ENCODE measurements at regions not wholly inside any gene's neighbourhood (a gene's known extent, or its start where the extent isn't known, plus 50 kb on each side); places are given as distances from the start of the nearest gene placed in this dataset.

- H3K9me3 ChIP-seq (replicated peaks in 1 of 11): peaks cover 13 to 31% (median 21%) of the 10 kb centered on the region in 11 experiments
Observed at GRCh38 chr1:93746021-93746812, 64.6 kb upstream of the BCAR3 start.

GRCh38 chr1:93744299-93744988, 62.8 kb upstream of the BCAR3 start:
- Histone ChIP-seq H3K9ac (no peak overlapping the region), H3K36me3 (peaks cover 0 to 4% (median 0%) of the 10 kb centered on the region in 11 experiments; a peak in 1 of 22 replicates), H3K27ac (no peak overlapping the region), H4K20me1 (no peaks in the 10 kb centered on the region), H3K4me2 (peak overlapping the region in 7 of 11 experiments; percentile 6 to 37 (median 25); a peak in 11 of 22 replicates), H3K4me3 (no peak overlapping the region), H3K27me3 (no peaks in the 10 kb centered on the region), H3K9me3 (replicated peaks in 1 of 11) (peaks cover 13 to 31% (median 21%) of the 10 kb centered on the region in 11 experiments), H3K4me1 (peaks cover 5 to 52% (median 36%) of the 10 kb centered on the region in 10 experiments; a peak in 17 of 20 replicates)
- TF ChIP-seq Cebpa-rat (IDR thresholded peaks at IDR 0.05): no peak

More at GRCh38 chr1:93746021-93746812, 64.6 kb upstream of the BCAR3 start:
- Histone ChIP-seq H3K9ac (no peak overlapping the region), H3K36me3 (peaks cover 0 to 4% (median 0%) of the 10 kb centered on the region in 11 experiments; a peak in 1 of 22 replicates), H3K27ac (no peak overlapping the region), H3K4me2 (no peak overlapping the region), H3K4me3 (no peak overlapping the region), H4K20me1 (no peaks in the 10 kb centered on the region), H3K27me3 (no peaks in the 10 kb centered on the region), H3K4me1 (peaks cover 22 to 52% (median 36%) of the 10 kb centered on the region in 10 experiments)
- no peak for TF ChIP-seq Cebpa-rat (IDR thresholded peaks at IDR 0.05)

DNA sequence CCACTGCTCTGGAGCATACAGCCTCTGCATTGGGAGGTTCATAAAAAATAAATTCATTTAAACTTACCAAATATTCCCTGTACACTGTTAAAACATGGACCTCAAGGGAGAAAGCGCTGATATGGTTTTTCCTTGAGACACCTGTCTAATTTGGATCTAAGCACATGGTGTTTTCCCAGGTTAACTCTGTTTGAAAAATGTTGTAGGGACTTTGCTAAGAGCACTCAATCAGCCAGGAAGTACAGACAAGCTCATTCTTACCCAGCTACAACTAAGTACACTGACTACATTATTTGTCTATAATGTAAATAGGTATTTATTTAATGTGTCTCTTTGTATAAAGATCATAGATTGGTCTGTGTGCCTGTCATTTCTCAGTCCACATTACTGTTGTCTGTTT, 61.8 kb upstream of the BCAR3 start:
- peaks cover 13 to 26% (median 21%) of the 10 kb centered on the region in 11 experiments for H3K9me3 ChIP-seq (replicated peaks in 1 of 11)
- peaks cover 0 to 52% (median 35%) of the 10 kb centered on the region in 10 experiments; a peak in 16 of 20 replicates for H3K4me1 ChIP-seq
- H3K9ac ChIP-seq: no peak overlapping the region
- H4K20me1 ChIP-seq: no peaks in the 10 kb centered on the region
- no peaks in the 10 kb centered on the region for H3K27me3 ChIP-seq
- no peak overlapping the region for H3K4me3 ChIP-seq
- no peak overlapping the region for H3K4me2 ChIP-seq
- H3K27ac ChIP-seq: no peak overlapping the region
- H3K36me3 ChIP-seq: peaks cover 0 to 4% (median 0%) of the 10 kb centered on the region in 11 experiments; a peak in 1 of 22 replicates
- TF ChIP-seq Cebpa-rat (IDR thresholded peaks at IDR 0.05): no peak

DNA sequence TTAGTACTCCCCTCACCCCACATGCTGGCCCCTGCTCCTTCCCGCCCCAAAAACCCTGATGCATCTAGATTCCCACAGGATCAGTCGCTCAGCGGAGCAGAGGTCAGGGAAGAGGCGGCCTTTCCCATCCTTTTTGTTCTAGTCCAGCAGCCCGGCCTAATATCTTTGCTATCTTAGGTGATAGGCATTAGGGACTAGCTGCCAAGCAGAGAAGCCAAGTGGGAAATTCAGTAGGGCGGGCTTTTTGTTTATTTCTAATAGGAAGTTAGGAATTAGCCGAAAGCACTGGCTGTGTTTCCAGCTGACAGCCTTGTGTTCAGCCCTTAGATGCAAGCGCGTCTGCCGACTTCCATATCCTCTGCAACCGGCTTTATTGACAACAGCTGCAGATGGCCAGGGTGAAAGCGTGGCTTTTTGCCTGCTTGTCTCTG, 59.0 kb upstream of the BCAR3 start:
- H3K27ac ChIP-seq: peak overlapping the region in 2 of 11 experiments; percentile 8 to 12; a peak in 3 of 22 replicates
- peak overlapping the region; percentile 0 to 80 (median 51) for H3K4me2 ChIP-seq
- no peak overlapping the region for H3K4me3 ChIP-seq
- no peak for TF ChIP-seq Cebpa-rat (IDR thresholded peaks at IDR 0.05)
- no peaks in the 10 kb centered on the region for H3K27me3 ChIP-seq
- peaks cover 0 to 55% (median 35%) of the 10 kb centered on the region in 10 experiments; a peak in 16 of 20 replicates for H3K4me1 ChIP-seq
- no peaks in the 10 kb centered on the region for H3K36me3 ChIP-seq
- H3K9me3 ChIP-seq (replicated peaks in 1 of 11): no peaks in the 10 kb centered on the region
- H4K20me1 ChIP-seq: no peaks in the 10 kb centered on the region
- H3K9ac ChIP-seq: peak overlapping the region in 1 of 11 experiments; percentile 24; a peak in 1 of 22 replicates

DNA sequence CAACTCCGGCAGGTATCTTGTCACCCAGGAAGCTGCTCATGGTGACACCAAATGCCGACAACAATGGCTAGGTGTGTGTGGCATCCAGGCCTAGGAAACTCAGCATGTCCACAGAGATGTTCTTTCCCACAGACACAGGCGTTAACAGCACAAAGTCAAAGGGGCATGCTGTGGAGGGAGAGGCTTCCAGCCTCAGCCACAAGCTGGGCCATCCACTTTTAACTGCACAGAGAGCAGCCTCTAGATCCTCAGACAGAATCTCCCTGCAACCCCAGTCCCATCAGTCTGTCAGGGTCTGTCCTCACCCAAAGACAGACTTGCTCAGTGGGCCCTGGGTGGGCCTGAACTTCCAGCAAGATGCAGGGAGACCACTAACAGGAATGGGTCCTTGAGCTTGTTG, 58.5 kb upstream of the BCAR3 start:
- Histone ChIP-seq H3K27ac (no peak overlapping the region), H3K4me1 (peaks cover 0 to 53% (median 35%) of the 10 kb centered on the region in 10 experiments; a peak in 16 of 20 replicates), H3K27me3 (no peaks in the 10 kb centered on the region), H3K36me3 (no peaks in the 10 kb centered on the region), H3K4me3 (no peak overlapping the region), H3K4me2 (peak overlapping the region in 9 of 11 experiments; percentile 0 to 80 (median 53); a peak in 17 of 22 replicates), H3K9ac (no peak overlapping the region), H3K9me3 (replicated peaks in 1 of 11) (no peaks in the 10 kb centered on the region), H4K20me1 (no peaks in the 10 kb centered on the region)
- TF ChIP-seq Cebpa-rat (IDR thresholded peaks at IDR 0.05): no peak

DNA sequence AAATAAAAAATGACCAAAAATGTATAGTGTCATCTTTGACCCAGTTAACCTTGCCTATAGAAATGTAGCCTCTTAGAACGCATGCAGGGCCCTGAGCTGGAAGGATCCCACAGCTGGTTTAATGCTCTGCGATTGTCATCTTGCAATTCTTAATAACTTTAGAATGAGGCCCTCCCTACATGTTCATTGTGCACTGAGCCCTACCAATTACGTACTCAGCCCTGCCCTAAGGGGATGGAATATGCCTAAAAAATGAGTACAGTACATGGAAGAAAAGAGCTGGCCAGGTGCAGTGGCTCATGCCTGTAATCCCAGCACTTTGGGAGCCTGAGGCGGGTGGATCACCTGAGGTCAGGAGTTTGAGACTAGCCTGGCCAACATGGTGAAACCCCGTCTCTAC, 57.8 kb upstream of the BCAR3 start:
- Histone ChIP-seq H3K36me3 (no peaks in the 10 kb centered on the region), H4K20me1 (no peaks in the 10 kb centered on the region), H3K9ac (no peak overlapping the region), H3K27ac (no peak overlapping the region), H3K27me3 (no peaks in the 10 kb centered on the region), H3K4me3 (no peak overlapping the region), H3K4me1 (peaks cover 0 to 47% (median 30%) of the 10 kb centered on the region in 10 experiments; a peak in 16 of 20 replicates), H3K9me3 (replicated peaks in 1 of 11) (no peaks in the 10 kb centered on the region), H3K4me2 (peak overlapping the region in 6 of 11 experiments; percentile 45 to 80 (median 62); a peak in 11 of 22 replicates)
- TF ChIP-seq Cebpa-rat (IDR thresholded peaks at IDR 0.05): no peak

GRCh38 chr1:93738926-93739325, 57.3 kb upstream of the BCAR3 start:
- H3K9me3 ChIP-seq (replicated peaks in 1 of 11): no peaks in the 10 kb centered on the region
- H3K4me3 ChIP-seq: no peak overlapping the region
- no peaks in the 10 kb centered on the region for H3K36me3 ChIP-seq
- H3K4me2 ChIP-seq: peak overlapping the region in 8 of 11 experiments; percentile 44 to 80 (median 56); a peak in 15 of 22 replicates
- H3K27ac ChIP-seq: peak overlapping the region in 1 of 11 experiments; percentile 10; a peak in 1 of 22 replicates
- no peak for TF ChIP-seq Cebpa-rat (IDR thresholded peaks at IDR 0.05)
- H4K20me1 ChIP-seq: no peaks in the 10 kb centered on the region
- H3K9ac ChIP-seq: 0 out of 22 replicates have a peak overlapping the region, but pooled peaks of 1 of the 11 experiments have one; percentile 23
- H3K27me3 ChIP-seq: no peaks in the 10 kb centered on the region
- H3K4me1 ChIP-seq: peaks cover 0 to 51% (median 30%) of the 10 kb centered on the region in 10 experiments; a peak in 16 of 20 replicates

DNA sequence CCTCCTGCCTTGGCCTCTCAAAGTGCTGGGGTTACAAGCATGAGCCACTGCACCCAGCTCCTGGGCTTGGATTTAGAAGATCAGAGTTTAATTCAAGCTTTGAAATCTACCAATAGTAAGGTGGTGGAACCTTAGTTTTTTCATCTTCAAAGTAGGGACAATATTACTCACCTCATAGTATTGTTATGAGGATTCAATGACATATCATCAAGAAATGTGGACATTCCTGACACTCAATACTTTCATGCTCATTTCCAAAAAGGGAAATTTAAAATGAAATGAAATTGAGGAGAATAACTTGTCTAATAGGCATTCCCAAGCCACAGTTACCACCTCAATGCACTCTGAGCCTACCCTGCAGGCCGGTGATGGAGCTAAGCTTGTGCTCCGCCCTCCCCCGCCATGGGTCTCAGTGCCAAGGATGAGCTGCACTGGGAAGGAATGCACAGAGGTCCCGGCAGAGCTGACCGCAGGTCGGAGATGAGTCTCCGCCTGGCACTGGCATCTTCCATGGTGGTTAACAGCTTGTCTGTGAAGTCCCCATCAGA, 56.5 kb upstream of the BCAR3 start:
- no peaks in the 10 kb centered on the region for H3K9me3 ChIP-seq (replicated peaks in 1 of 11)
- H4K20me1 ChIP-seq: no peaks in the 10 kb centered on the region
- H3K4me3 ChIP-seq: no peak overlapping the region
- H3K27me3 ChIP-seq: no peaks in the 10 kb centered on the region
- TF ChIP-seq Cebpa-rat (IDR thresholded peaks at IDR 0.05): no peak
- no peak overlapping the region for H3K27ac ChIP-seq
- peaks cover 0 to 58% (median 38%) of the 10 kb centered on the region in 10 experiments; a peak in 16 of 20 replicates for H3K4me1 ChIP-seq
- no peaks in the 10 kb centered on the region for H3K36me3 ChIP-seq
- peak overlapping the region in 3 of 11 experiments; percentile 53 to 80 (median 65); a peak in 4 of 22 replicates for H3K4me2 ChIP-seq
- H3K9ac ChIP-seq: no peak overlapping the region
